ENCODE measurements at regions not wholly inside any gene's neighbourhood (a gene's known extent, or its start where the extent isn't known, plus 50 kb on each side); places are given as distances from the start of the nearest gene placed in this dataset.
"Not testable (repeated sequence)": the region's sequence is repeated elsewhere in the genome, so short reads cannot be mapped to it uniquely, and the experiment has no call there.

DNA sequence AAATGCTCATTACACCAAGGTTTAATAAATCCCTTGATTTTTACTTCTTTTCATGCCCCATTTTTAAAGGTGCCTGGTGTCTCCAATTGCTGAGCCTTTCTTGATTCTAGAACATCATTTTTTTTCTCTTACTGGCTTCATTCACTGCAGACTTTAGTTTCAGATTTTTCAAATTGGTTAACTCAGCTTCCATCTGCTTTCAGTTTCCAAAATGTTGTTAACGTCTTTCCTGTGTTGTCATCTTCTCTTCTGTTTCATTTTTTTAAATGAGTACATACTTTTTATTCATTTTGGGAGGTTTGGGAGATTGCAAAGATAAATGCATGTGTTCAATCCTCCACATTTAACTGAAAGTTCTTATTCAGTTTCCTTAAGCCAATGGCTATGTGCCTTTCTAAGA is 126.4 kb upstream of the CCNG1 start:
- no peak overlapping the region for H3K27ac Mint-ChIP-seq (ENCODE audit: low read depth, unreplicated experiment)
- TF ChIP-seq, protein P1, sequence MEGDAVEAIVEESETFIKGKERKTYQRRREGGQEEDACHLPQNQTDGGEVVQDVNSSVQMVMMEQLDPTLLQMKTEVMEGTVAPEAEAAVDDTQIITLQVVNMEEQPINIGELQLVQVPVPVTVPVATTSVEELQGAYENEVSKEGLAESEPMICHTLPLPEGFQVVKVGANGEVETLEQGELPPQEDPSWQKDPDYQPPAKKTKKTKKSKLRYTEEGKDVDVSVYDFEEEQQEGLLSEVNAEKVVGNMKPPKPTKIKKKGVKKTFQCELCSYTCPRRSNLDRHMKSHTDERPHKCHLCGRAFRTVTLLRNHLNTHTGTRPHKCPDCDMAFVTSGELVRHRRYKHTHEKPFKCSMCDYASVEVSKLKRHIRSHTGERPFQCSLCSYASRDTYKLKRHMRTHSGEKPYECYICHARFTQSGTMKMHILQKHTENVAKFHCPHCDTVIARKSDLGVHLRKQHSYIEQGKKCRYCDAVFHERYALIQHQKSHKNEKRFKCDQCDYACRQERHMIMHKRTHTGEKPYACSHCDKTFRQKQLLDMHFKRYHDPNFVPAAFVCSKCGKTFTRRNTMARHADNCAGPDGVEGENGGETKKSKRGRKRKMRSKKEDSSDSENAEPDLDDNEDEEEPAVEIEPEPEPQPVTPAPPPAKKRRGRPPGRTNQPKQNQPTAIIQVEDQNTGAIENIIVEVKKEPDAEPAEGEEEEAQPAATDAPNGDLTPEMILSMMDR (IDR thresholded peaks at IDR 0.05; ENCODE audit: unreplicated experiment): no peak
- no TSS peak for BruUV-seq (replicated peaks)
- intact Hi-C loops (cut with micrococcal nuclease): no loop called here
- H3K9me3 Mint-ChIP-seq (ENCODE audit: unreplicated experiment): peaks cover 17% of the 10 kb centered on the region
- POLR2A ChIA-PET: no interaction called here
- DNase-seq (ENCODE audit: unreplicated experiment): no peak
- peaks cover 30% of the 10 kb centered on the region for H3K27me3 Mint-ChIP-seq (ENCODE audit: insufficient read depth, unreplicated experiment)
- H3K36me3 Mint-ChIP-seq (ENCODE audit: insufficient read depth, unreplicated experiment): no peaks in the 10 kb centered on the region
- H3K4me3 Mint-ChIP-seq (ENCODE audit: unreplicated experiment): no peak overlapping the region
- H3K4me1 Mint-ChIP-seq (ENCODE audit: insufficient read depth, unreplicated experiment): no peaks in the 10 kb centered on the region
- CTCF ChIA-PET: no interaction called here

DNA sequence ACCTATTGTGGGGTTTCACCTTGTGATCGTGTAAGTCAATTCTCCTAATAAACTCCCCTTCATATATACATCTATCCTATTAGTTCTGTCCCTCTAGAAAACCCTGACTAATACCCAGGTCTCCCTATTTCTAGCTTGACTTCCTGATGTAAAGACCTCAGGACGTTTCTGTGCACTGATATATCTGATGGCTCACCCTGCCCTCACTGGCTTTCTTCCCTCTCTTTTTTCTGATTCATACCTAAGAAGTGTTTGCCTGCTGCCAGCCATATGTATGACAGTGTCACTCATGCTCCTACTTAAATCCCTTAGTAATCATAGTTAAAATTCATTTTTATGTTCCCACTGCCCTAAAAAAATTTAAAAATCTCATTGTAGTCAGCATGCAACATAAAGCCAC is 124.8 kb upstream of the CCNG1 start:
- ChIA-PET CTCF (no interaction called here), POLR2A (no interaction called here)
- Mint-ChIP-seq H3K4me1 (ENCODE audit: insufficient read depth, unreplicated experiment) (no peaks in the 10 kb centered on the region), H3K27ac (ENCODE audit: low read depth, unreplicated experiment) (no peak overlapping the region), H3K4me3 (ENCODE audit: unreplicated experiment) (no peak overlapping the region), H3K36me3 (ENCODE audit: insufficient read depth, unreplicated experiment) (no peaks in the 10 kb centered on the region), H3K27me3 (ENCODE audit: insufficient read depth, unreplicated experiment) (peaks cover 30% of the 10 kb centered on the region), H3K9me3 (ENCODE audit: unreplicated experiment) (peaks cover 17% of the 10 kb centered on the region)
- no TSS peak for BruUV-seq (replicated peaks)
- TF ChIP-seq, protein P1 (IDR thresholded peaks at IDR 0.05; ENCODE audit: unreplicated experiment): no peak
- intact Hi-C loops (cut with micrococcal nuclease): no loop called here
- DNase-seq (ENCODE audit: unreplicated experiment): no peak

DNA sequence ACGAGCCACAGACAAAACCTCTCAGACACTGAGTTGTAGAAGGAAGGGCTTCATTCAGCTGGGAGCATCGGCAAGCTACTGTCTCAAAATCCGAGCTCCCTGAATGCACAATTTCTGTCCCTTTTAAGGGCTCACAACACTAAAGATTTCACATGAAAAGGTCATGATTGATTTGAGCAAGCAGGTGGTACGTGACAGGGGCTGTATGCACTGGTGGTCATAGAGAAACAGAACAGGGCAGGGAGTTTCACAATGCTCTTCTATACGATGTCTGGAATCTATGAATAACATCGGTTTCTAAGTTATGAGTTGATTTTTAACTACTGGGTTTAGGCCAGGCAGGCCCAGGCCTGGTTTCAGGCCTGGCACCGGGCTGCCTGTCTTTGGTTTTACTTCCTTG is 124.3 kb upstream of the CCNG1 start:
- H3K27ac Mint-ChIP-seq (ENCODE audit: low read depth, unreplicated experiment); intact Hi-C loops (cut with micrococcal nuclease); POLR2A ChIA-PET; BruUV-seq (replicated peaks); H3K4me1 Mint-ChIP-seq (ENCODE audit: insufficient read depth, unreplicated experiment); CTCF ChIA-PET; H3K4me3 Mint-ChIP-seq (ENCODE audit: unreplicated experiment); H3K36me3 Mint-ChIP-seq (ENCODE audit: insufficient read depth, unreplicated experiment); DNase-seq (ENCODE audit: unreplicated experiment): not testable (repeated sequence)
- Mint-ChIP-seq H3K27me3 (ENCODE audit: insufficient read depth, unreplicated experiment) (peaks cover 30% of the 10 kb centered on the region), H3K9me3 (ENCODE audit: unreplicated experiment) (peaks cover 17% of the 10 kb centered on the region)

DNA sequence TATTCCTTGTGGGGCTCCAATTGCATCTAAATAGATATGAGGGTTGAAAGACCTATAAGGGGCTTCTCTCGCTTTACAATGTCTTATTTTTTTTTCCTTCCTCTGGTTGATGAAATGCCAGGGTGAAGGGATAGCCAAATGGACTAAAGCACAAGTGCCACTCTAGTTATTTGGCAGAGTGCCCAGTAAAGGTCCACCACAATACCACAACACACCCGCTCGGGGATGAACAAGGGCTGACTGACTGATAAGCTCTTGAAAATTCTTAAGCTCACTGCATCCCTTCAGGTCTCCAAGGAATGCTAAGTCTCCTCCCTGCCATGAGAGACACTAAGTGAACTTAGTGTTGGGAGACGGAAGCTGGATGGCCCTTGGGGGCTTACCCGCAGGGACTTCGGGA is 121.0 kb upstream of the CCNG1 start:
- H3K27me3 Mint-ChIP-seq (ENCODE audit: insufficient read depth, unreplicated experiment); intact Hi-C loops (cut with micrococcal nuclease); POLR2A ChIA-PET; H3K4me1 Mint-ChIP-seq (ENCODE audit: insufficient read depth, unreplicated experiment); H3K4me3 Mint-ChIP-seq (ENCODE audit: unreplicated experiment); H3K27ac Mint-ChIP-seq (ENCODE audit: low read depth, unreplicated experiment); DNase-seq (ENCODE audit: unreplicated experiment); H3K36me3 Mint-ChIP-seq (ENCODE audit: insufficient read depth, unreplicated experiment); BruUV-seq (replicated peaks): not testable (repeated sequence)
- peaks cover 17% of the 10 kb centered on the region for H3K9me3 Mint-ChIP-seq (ENCODE audit: unreplicated experiment)
- CTCF ChIA-PET: interaction anchor here (0.6 to 0.9 kb wide), 2 partner anchors 11 to 91 kb away, joined by 3 to 9 read pairs; no protein-coding TSS in a partner anchor

DNA sequence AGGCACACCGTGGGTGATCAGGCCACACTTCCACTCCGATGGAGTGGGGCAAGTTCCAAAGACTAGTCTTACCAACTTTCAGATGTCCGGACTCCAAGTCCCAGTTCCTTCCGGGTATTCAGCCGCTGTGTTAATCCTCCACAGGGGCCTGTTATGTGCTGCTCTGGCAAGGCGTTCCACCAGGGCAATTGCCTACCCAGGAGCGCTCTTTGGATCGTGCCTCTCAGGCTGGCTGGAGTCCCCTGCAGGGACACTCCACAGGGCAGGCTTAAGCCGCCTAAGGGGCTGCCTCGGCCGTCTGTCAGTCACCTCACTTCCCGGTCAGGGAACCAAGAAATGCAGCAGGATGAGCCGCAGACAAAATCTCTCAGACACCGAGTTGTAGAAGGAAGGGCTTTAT is 118.7 kb upstream of the CCNG1 start:
- intact Hi-C loops (cut with micrococcal nuclease): no loop called here
- H3K27me3 Mint-ChIP-seq (ENCODE audit: insufficient read depth, unreplicated experiment): no peaks in the 10 kb centered on the region
- no peak overlapping the region for H3K4me3 Mint-ChIP-seq (ENCODE audit: unreplicated experiment)
- ChIA-PET POLR2A (no interaction called here), CTCF (no interaction called here)
- no peak overlapping the region for H3K27ac Mint-ChIP-seq (ENCODE audit: low read depth, unreplicated experiment)
- BruUV-seq (replicated peaks): no TSS peak
- TF ChIP-seq, protein P1 (IDR thresholded peaks at IDR 0.05; ENCODE audit: unreplicated experiment): no peak
- H3K4me1 Mint-ChIP-seq (ENCODE audit: insufficient read depth, unreplicated experiment): no peaks in the 10 kb centered on the region
- H3K36me3 Mint-ChIP-seq (ENCODE audit: insufficient read depth, unreplicated experiment): no peaks in the 10 kb centered on the region
- peaks cover under 1% of the 10 kb centered on the region for H3K9me3 Mint-ChIP-seq (ENCODE audit: unreplicated experiment)
- no peak for DNase-seq (ENCODE audit: unreplicated experiment)

Measured in MCF 10A (cell line).